H1 (cell line): ENCODE measurements at regions not wholly inside any gene's neighbourhood (a gene's known extent, or its start where the extent isn't known, plus 50 kb on each side); places are given as distances from the start of the nearest gene placed in this dataset.

Experiments used
- CTCF ChIA-PET: fragments of 300-600 bp; sonication (Branson Sonifier 250); formaldehyde crosslinking; loops from one replicate; lab custom pipeline; 2021; ENCODE audit not compliant: partially characterized antibody; lab: Charles Lee
- POLR2A ChIA-PET: fragments of 300-600 bp; sonication (Branson Sonifier 250); formaldehyde crosslinking; loops from one replicate; lab custom pipeline; 2021; ENCODE audit warnings: inconsistent platforms; ENCODE audit not compliant: partially characterized antibody; lab: Charles Lee
- DNase-seq, 2 experiments: peaks; one replicate each; pipeline versions ENCODE4 v3.0.0 to v3.0.0-alpha.2; 2010 to 2022; ENCODE audit warnings: low spot score in 2 of 2, low read depth in 1 of 2, mixed read lengths in 1 of 2
- FAIRE-seq: peaks from 2 replicates; lab custom pipeline; 2011; peaks lifted over from hg19 to GRCh38; lab: Jason Lieb, UNC
- H2AFZ ChIP-seq: 2 replicates; pipeline ENCODE4 v1.8.1; 2012; ENCODE audit warnings: low read length, inconsistent platforms
- H2AK5ac ChIP-seq: 2 replicates; pipeline ENCODE4 v1.6.1; 2013; ENCODE audit warnings: low read depth, low read length
- H2BK120ac ChIP-seq: replicated peaks from 2 replicates; pipeline ENCODE3; 2013; ENCODE audit warnings: low read depth, low read length, inconsistent platforms
- H2BK12ac ChIP-seq: 2 replicates; pipeline ENCODE4 v1.6.1; 2013; ENCODE audit warnings: low read depth, low read length
- H2BK15ac ChIP-seq: 2 replicates; pipeline ENCODE4 v1.6.1; 2013; ENCODE audit warnings: low read length
- H2BK20ac ChIP-seq: 2 replicates; pipeline ENCODE4 v1.6.1; 2013; ENCODE audit warnings: low read length
- H2BK5ac ChIP-seq: 2 replicates; pipeline ENCODE4 v1.6.1; 2013; ENCODE audit warnings: low read depth, low read length
- H3K14ac ChIP-seq: 2 replicates; pipeline ENCODE4 v1.6.1; 2013; ENCODE audit warnings: inconsistent platforms; ENCODE audit not compliant: insufficient read length
- H3K18ac ChIP-seq: 2 replicates; pipeline ENCODE4 v1.6.1; 2013; ENCODE audit warnings: low read length; ENCODE audit errors: extremely low read depth
- H3K23ac ChIP-seq: 2 replicates; pipeline ENCODE4 v1.6.1; 2013; ENCODE audit warnings: inconsistent platforms; ENCODE audit not compliant: insufficient read length
- H3K23me2 ChIP-seq: 2 replicates; pipeline ENCODE4 v1.6.1; 2013; ENCODE audit warnings: low read depth, low read length
- H3K27ac ChIP-seq: 2 replicates; pipeline ENCODE4 v1.6.1; 2011; ENCODE audit warnings: low read depth, low read length, inconsistent platforms
- H3K27me3 ChIP-seq, 4 experiments: replicated peaks in 1 of 4; 1 replicate in 1 of 4; 2 replicates in 3 of 4; pipeline versions ENCODE4 v1.6.1 to v1.8.1; 2011 to 2013; ENCODE audit warnings: low read length in 3 of 4, mild to moderate bottlenecking in 3 of 4, inconsistent platforms in 2 of 4, mixed read lengths in 2 of 4, moderate library complexity in 1 of 4; ENCODE audit not compliant: control insufficient read depth in 3 of 4, insufficient read depth in 3 of 4; ENCODE audit errors: extremely low read depth in 1 of 4
- H3K36me3 ChIP-seq, 4 experiments: 2 replicates each; pipeline versions ENCODE4 v1.6.1 to v1.8.1; 2011 to 2013; ENCODE audit warnings: mild to moderate bottlenecking in 4 of 4, low read length in 3 of 4, moderate library complexity in 2 of 4, control low read depth in 1 of 4, inconsistent platforms in 1 of 4; ENCODE audit not compliant: insufficient read depth in 4 of 4, control insufficient read depth in 2 of 4
- H3K4ac ChIP-seq: replicated peaks from 2 replicates; pipeline ENCODE3; 2013; ENCODE audit warnings: low read length, low read depth, mixed read lengths, inconsistent platforms; ENCODE audit not compliant: insufficient read length
- H3K4me1 ChIP-seq, 4 experiments: replicated peaks in 1 of 4; 1 replicate in 1 of 4; 2 replicates in 3 of 4; pipeline versions ENCODE4 v1.6.1 to v1.8.1; 2011 to 2013; ENCODE audit warnings: low read length in 3 of 4, inconsistent platforms in 2 of 4, mixed read lengths in 1 of 4; ENCODE audit not compliant: insufficient read depth in 4 of 4, control insufficient read depth in 3 of 4
- H3K4me2 ChIP-seq, 2 experiments: 2 replicates each; pipeline versions ENCODE4 v1.6.1 to v1.8.1; 2011 to 2013; ENCODE audit warnings: low read depth in 2 of 2, low read length in 2 of 2, control low read depth in 1 of 2, inconsistent platforms in 1 of 2, mild to moderate bottlenecking in 1 of 2; ENCODE audit not compliant: insufficient read depth in 1 of 2
- H3K4me3 ChIP-seq, 4 experiments: fragments of 200-600, 300-600 bp in 1 of 4; sonication (generic), shearing (Covaris generic), sonication (Bioruptor Twin) in 1 of 4; 2 replicates each; pipeline versions ENCODE4 v1.5.1 to v1.8.1; 2011 to 2016; ENCODE audit warnings: low read length in 4 of 4, low read depth in 3 of 4, control low read depth in 2 of 4, inconsistent platforms in 2 of 4, mild to moderate bottlenecking in 2 of 4, mixed read lengths in 1 of 4, moderate library complexity in 1 of 4; ENCODE audit not compliant: insufficient read depth in 2 of 4; ENCODE audit errors: extremely low read depth in 1 of 4
- H3K56ac ChIP-seq: replicated peaks from 2 replicates; pipeline ENCODE3; 2013; ENCODE audit warnings: low read depth, mild to moderate bottlenecking, mixed read lengths, low read length, inconsistent platforms; ENCODE audit not compliant: insufficient read length
- H3K79me1 ChIP-seq: 2 replicates; pipeline ENCODE4 v1.6.1; 2013; ENCODE audit warnings: low read depth, low read length, control low read depth
- H3K79me2 ChIP-seq, 2 experiments: 2 replicates each; pipeline versions ENCODE4 v1.6.1 to v1.8.1; 2012 to 2013; ENCODE audit warnings: low read length in 2 of 2, mild to moderate bottlenecking in 2 of 2, inconsistent platforms in 1 of 2; ENCODE audit not compliant: insufficient read depth in 2 of 2, control insufficient read depth in 1 of 2
- H3K9ac ChIP-seq, 4 experiments: replicated peaks in 1 of 4; 1 replicate in 1 of 4; 2 replicates in 3 of 4; pipeline versions ENCODE4 v1.6.1 to v1.8.1; 2011 to 2013; ENCODE audit warnings: low read depth in 3 of 4, low read length in 3 of 4, control low read depth in 2 of 4, mild to moderate bottlenecking in 2 of 4, moderate library complexity in 2 of 4, inconsistent platforms in 1 of 4; ENCODE audit errors: extremely low read depth in 1 of 4
- H3K9me3 ChIP-seq, 2 experiments: 2 replicates each; pipeline versions ENCODE4 v1.6.1 to v1.8.1; 2012 to 2013; ENCODE audit warnings: mild to moderate bottlenecking in 2 of 2, moderate library complexity in 2 of 2, control low read depth in 1 of 2, inconsistent platforms in 1 of 2, low read depth in 1 of 2, low read length in 1 of 2, mixed read lengths in 1 of 2; ENCODE audit not compliant: insufficient read depth in 2 of 2
- H4K20me1 ChIP-seq, 2 experiments: replicated peaks in 1 of 2; 2 replicates each; pipeline versions ENCODE3 to v1.8.1; 2011 to 2013; ENCODE audit warnings: inconsistent platforms in 2 of 2, low read length in 2 of 2, mild to moderate bottlenecking in 1 of 2; ENCODE audit not compliant: insufficient read depth in 2 of 2, control insufficient read depth in 1 of 2
- H4K5ac ChIP-seq: 2 replicates; pipeline ENCODE4 v1.6.1; 2013; ENCODE audit warnings: low read length, low read depth, mixed read lengths, inconsistent platforms; ENCODE audit not compliant: insufficient read length
- H4K8ac ChIP-seq: 2 replicates; pipeline ENCODE4 v1.8.0; 2013; ENCODE audit warnings: mild to moderate bottlenecking, moderate library complexity, low read length, inconsistent platforms; ENCODE audit not compliant: insufficient read depth; ENCODE audit errors: extremely low read depth
- H4K91ac ChIP-seq: replicated peaks from 2 replicates; pipeline ENCODE3; 2013; ENCODE audit warnings: low read length, mixed read lengths, inconsistent platforms; ENCODE audit not compliant: insufficient read length
- BCL11A ChIP-seq, 2 experiments: IDR thresholded peaks; one replicate each; pipeline ENCODE4 v1.6.1; 2011; ENCODE audit warnings: low read depth in 2 of 2, low read length in 2 of 2, mild to moderate bottlenecking in 2 of 2
- CREB1 ChIP-seq: IDR thresholded peaks from 2 replicates; pipeline ENCODE4 v1.6.1; 2012; ENCODE audit warnings: inconsistent platforms
- WGBS, 2 experiments: shearing (Covaris generic) in 1 of 2; methylation state at CpG; one replicate each; pipeline versions ENCODE4 v1.1.6 to v1.1.7; 2013 to 2015; ENCODE audit warnings: low lambda C conversion rate in 2 of 2, mixed read lengths in 2 of 2, inconsistent platforms in 1 of 2, low coverage in 1 of 2, missing lambda C conversion rate in 1 of 2; ENCODE audit not compliant: insufficient replicate concordance in 2 of 2, insufficient coverage in 1 of 2, insufficient read length in 1 of 2; ENCODE audit errors: extremely low coverage in 1 of 2, missing lambda C conversion rate in 1 of 2; 5-methylcytosine and 5-hydroxymethylcytosine counted together

GRCh38 chr15:59791079-59791478, 102.0 kb upstream of the BNIP2 start:
- WGBS, 2 experiments, result 77% methylated on average over 5 of the region's 5 CpGs; no CpG with 5 or more reads in 1 of the 2 experiments
- Histone ChIP-seq H4K8ac (no peak overlapping the region), H3K23ac (no peak overlapping the region), H3K4me3 (no peak overlapping the region), H3K23me2 (no peaks in the 10 kb centered on the region), H2BK20ac (no peak overlapping the region), H4K20me1 (no peaks in the 10 kb centered on the region), H3K4ac (no peak overlapping the region), H2BK15ac (no peak overlapping the region), H2AFZ (no peak overlapping the region), H3K79me2 (no peaks in the 10 kb centered on the region), H3K27ac (no peak overlapping the region), H3K4me2 (no peak overlapping the region), H3K27me3 (peaks cover 0 to 1% (median 0%) of the 10 kb centered on the region in 4 experiments; a peak in 1 of 7 replicates), H3K56ac (no peak overlapping the region), H2AK5ac (no peak overlapping the region), H3K9me3 (no peaks in the 10 kb centered on the region), H2BK120ac (no peak overlapping the region), H2BK12ac (no peak overlapping the region), H3K36me3 (no peaks in the 10 kb centered on the region), H2BK5ac (no peak overlapping the region), H3K79me1 (no peaks in the 10 kb centered on the region), H3K9ac (no peak overlapping the region), H4K5ac (no peak overlapping the region), H3K18ac (no peak overlapping the region), H3K4me1 (no peaks in the 10 kb centered on the region; a peak in 1 of 7 replicates), H3K14ac (no peak overlapping the region), H4K91ac (no peak overlapping the region)
- DNase-seq, result no peak
- POLR2A ChIA-PET, result interaction anchor here (0.6 to 1.0 kb wide), 2 partner anchors 22 to 91 kb away, joined by 3 read pairs; no protein-coding TSS in a partner anchor
- CTCF ChIA-PET, result interaction anchor here (1.0 to 1.9 kb wide), 5 partner anchors 8 to 537 kb away, joined by 3 to 9 read pairs (median 5); no protein-coding TSS in a partner anchor
- no peak for FAIRE-seq
- no peak for TF ChIP-seq BCL11A (IDR thresholded peaks at IDR 0.05; ENCODE audit: low read depth in 2 of 2, low read length in 2 of 2)
- no peak for TF ChIP-seq CREB1
